ENCODE measurements at regions not wholly inside any gene's neighbourhood (a gene's known extent, or its start where the extent isn't known, plus 50 kb on each side); places are given as distances from the start of the nearest gene placed in this dataset.

- H3K9me3 Mint-ChIP-seq: peaks cover 0 to 2% (median 0%) of the 10 kb centered on the region in 7 donors
- H3K27ac Mint-ChIP-seq: no peak overlapping the region
- no peaks in the 10 kb centered on the region for H3K4me1 ChIP-seq (ENCODE audit: control insufficient read depth, insufficient read depth, low read length, poor library complexity, severe bottlenecking)
- ATAC-seq (ENCODE audit: low read depth in 2 of 2): no peak
- no peaks in the 10 kb centered on the region for H3K36me3 ChIP-seq (ENCODE audit: control insufficient read depth, insufficient read depth, low read length)
- H3K4me3 ChIP-seq (ENCODE audit: low read depth, low read length): no peak overlapping the region
- no peaks in the 10 kb centered on the region for H3K4me1 Mint-ChIP-seq
- H3K4me3 Mint-ChIP-seq: no peak overlapping the region
- H3K36me3 Mint-ChIP-seq: no peaks in the 10 kb centered on the region
- no peaks in the 10 kb centered on the region for H3K27me3 ChIP-seq (ENCODE audit: control insufficient read depth, insufficient read depth, low read length)
- H3K27ac ChIP-seq (ENCODE audit: insufficient read depth, low read length, poor library complexity, severe bottlenecking): no peak overlapping the region
- no peaks in the 10 kb centered on the region for H3K27me3 Mint-ChIP-seq
- H3K9me3 ChIP-seq (ENCODE audit: control insufficient read depth in 2 of 2, low read length in 2 of 2): no peaks in the 10 kb centered on the region
- no peak for DNase-seq
Measured at GRCh38 chr6:126440923-126441322, 101.0 kb downstream of the CENPW start.

GRCh38 chr6:126444659-126445273 lies 104.9 kb downstream of the CENPW start:
- Histone ChIP-seq H3K27ac (ENCODE audit: insufficient read depth, low read length, poor library complexity, severe bottlenecking) (no peak overlapping the region), H3K4me3 (ENCODE audit: low read depth, low read length) (no peak overlapping the region), H3K27me3 (ENCODE audit: control insufficient read depth, insufficient read depth, low read length) (no peaks in the 10 kb centered on the region), H3K36me3 (ENCODE audit: control insufficient read depth, insufficient read depth, low read length) (no peaks in the 10 kb centered on the region), H3K9me3 (ENCODE audit: control insufficient read depth in 2 of 2, low read length in 2 of 2) (no peaks in the 10 kb centered on the region), H3K4me1 (ENCODE audit: control insufficient read depth, insufficient read depth, low read length, poor library complexity, severe bottlenecking) (no peaks in the 10 kb centered on the region)
- peaks cover 0 to 2% (median 0%) of the 10 kb centered on the region in 7 donors for H3K9me3 Mint-ChIP-seq
- H3K27ac Mint-ChIP-seq: no peak overlapping the region
- no peaks in the 10 kb centered on the region for H3K4me1 Mint-ChIP-seq
- H3K27me3 Mint-ChIP-seq: no peaks in the 10 kb centered on the region
- H3K4me3 Mint-ChIP-seq: no peak overlapping the region
- no peaks in the 10 kb centered on the region for H3K36me3 Mint-ChIP-seq
- DNase-seq (no peak), ATAC-seq (ENCODE audit: low read depth in 2 of 2) (no peak)

GRCh38 chr6:126446248-126446647 lies 106.3 kb downstream of the CENPW start:
- Mint-ChIP-seq H3K36me3 (no peaks in the 10 kb centered on the region), H3K9me3 (peaks cover 0 to 1% (median 0%) of the 10 kb centered on the region in 7 donors), H3K4me3 (no peak overlapping the region), H3K4me1 (no peaks in the 10 kb centered on the region), H3K27me3 (no peaks in the 10 kb centered on the region), H3K27ac (no peak overlapping the region)
- Histone ChIP-seq H3K36me3 (ENCODE audit: control insufficient read depth, insufficient read depth, low read length) (no peaks in the 10 kb centered on the region), H3K27ac (ENCODE audit: insufficient read depth, low read length, poor library complexity, severe bottlenecking) (no peak overlapping the region), H3K4me1 (ENCODE audit: control insufficient read depth, insufficient read depth, low read length, poor library complexity, severe bottlenecking) (no peaks in the 10 kb centered on the region), H3K27me3 (ENCODE audit: control insufficient read depth, insufficient read depth, low read length) (no peaks in the 10 kb centered on the region), H3K4me3 (ENCODE audit: low read depth, low read length) (no peak overlapping the region), H3K9me3 (ENCODE audit: control insufficient read depth in 2 of 2, low read length in 2 of 2) (no peaks in the 10 kb centered on the region)
- DNase-seq (no peak), ATAC-seq (ENCODE audit: low read depth in 2 of 2) (no peak)

- Histone ChIP-seq H3K9me3 (ENCODE audit: control insufficient read depth in 2 of 2, low read length in 2 of 2) (no peaks in the 10 kb centered on the region), H3K36me3 (ENCODE audit: control insufficient read depth, insufficient read depth, low read length) (no peaks in the 10 kb centered on the region), H3K4me3 (ENCODE audit: low read depth, low read length) (no peak overlapping the region), H3K4me1 (ENCODE audit: control insufficient read depth, insufficient read depth, low read length, poor library complexity, severe bottlenecking) (no peaks in the 10 kb centered on the region), H3K27me3 (ENCODE audit: control insufficient read depth, insufficient read depth, low read length) (no peaks in the 10 kb centered on the region), H3K27ac (ENCODE audit: insufficient read depth, low read length, poor library complexity, severe bottlenecking) (no peak overlapping the region)
- Mint-ChIP-seq H3K4me3 (no peak overlapping the region), H3K9me3 (peaks cover 0 to 1% (median 0%) of the 10 kb centered on the region in 7 donors), H3K27ac (no peak overlapping the region), H3K4me1 (no peaks in the 10 kb centered on the region), H3K36me3 (no peaks in the 10 kb centered on the region), H3K27me3 (no peaks in the 10 kb centered on the region)
- ATAC-seq (ENCODE audit: low read depth in 2 of 2) (no peak), DNase-seq (no peak)
Measured at GRCh38 chr6:126447367-126447766, 107.5 kb downstream of the CENPW start.

- no peaks in the 10 kb centered on the region for H3K27me3 Mint-ChIP-seq
- no peaks in the 10 kb centered on the region for H3K4me1 ChIP-seq (ENCODE audit: control insufficient read depth, insufficient read depth, low read length, poor library complexity, severe bottlenecking)
- H3K9me3 ChIP-seq (ENCODE audit: control insufficient read depth in 2 of 2, low read length in 2 of 2): no peaks in the 10 kb centered on the region
- H3K36me3 ChIP-seq (ENCODE audit: control insufficient read depth, insufficient read depth, low read length): no peaks in the 10 kb centered on the region
- ATAC-seq (ENCODE audit: low read depth in 2 of 2) (no peak), DNase-seq (no peak)
- H3K4me1 Mint-ChIP-seq: no peaks in the 10 kb centered on the region
- H3K27ac Mint-ChIP-seq: no peak overlapping the region
- no peak overlapping the region for H3K4me3 ChIP-seq (ENCODE audit: low read depth, low read length)
- H3K27ac ChIP-seq (ENCODE audit: insufficient read depth, low read length, poor library complexity, severe bottlenecking): no peak overlapping the region
- H3K27me3 ChIP-seq (ENCODE audit: control insufficient read depth, insufficient read depth, low read length): no peaks in the 10 kb centered on the region
- no peaks in the 10 kb centered on the region for H3K36me3 Mint-ChIP-seq
- H3K9me3 Mint-ChIP-seq: peaks cover 0 to 10% (median 3%) of the 10 kb centered on the region in 7 donors
- H3K4me3 Mint-ChIP-seq: no peak overlapping the region
Measured at GRCh38 chr6:126461045-126461444, 121.1 kb downstream of the CENPW start.

GRCh38 chr6:126464245-126464644 lies 124.3 kb downstream of the CENPW start:
- Mint-ChIP-seq H3K9me3 (peaks cover 0 to 5% (median 2%) of the 10 kb centered on the region in 7 donors), H3K27me3 (no peaks in the 10 kb centered on the region)
- no peak overlapping the region for H3K4me3 ChIP-seq (ENCODE audit: low read depth, low read length)

GRCh38 chr6:126475449-126475848 lies 135.5 kb downstream of the CENPW start:
- H3K27me3 Mint-ChIP-seq: no peaks in the 10 kb centered on the region
- H3K4me3 Mint-ChIP-seq: no peak overlapping the region
- peaks cover 0 to 1% (median 0%) of the 10 kb centered on the region in 7 donors for H3K9me3 Mint-ChIP-seq
- Histone ChIP-seq H3K4me3 (ENCODE audit: low read depth, low read length) (no peak overlapping the region), H3K27me3 (ENCODE audit: control insufficient read depth, insufficient read depth, low read length) (no peaks in the 10 kb centered on the region), H3K27ac (ENCODE audit: insufficient read depth, low read length, poor library complexity, severe bottlenecking) (no peak overlapping the region), H3K4me1 (ENCODE audit: control insufficient read depth, insufficient read depth, low read length, poor library complexity, severe bottlenecking) (no peaks in the 10 kb centered on the region), H3K9me3 (ENCODE audit: control insufficient read depth in 2 of 2, low read length in 2 of 2) (no peaks in the 10 kb centered on the region), H3K36me3 (ENCODE audit: control insufficient read depth, insufficient read depth, low read length) (no peaks in the 10 kb centered on the region)
- H3K36me3 Mint-ChIP-seq: no peaks in the 10 kb centered on the region
- H3K4me1 Mint-ChIP-seq: no peaks in the 10 kb centered on the region
- DNase-seq (no peak), ATAC-seq (ENCODE audit: low read depth in 2 of 2) (no peak)
- no peak overlapping the region for H3K27ac Mint-ChIP-seq

More at GRCh38 chr6:126464245-126464644, 124.3 kb downstream of the CENPW start:
- no peak overlapping the region for H3K4me3 Mint-ChIP-seq
- H3K9me3 ChIP-seq (ENCODE audit: control insufficient read depth in 2 of 2, low read length in 2 of 2): no peaks in the 10 kb centered on the region
- no peaks in the 10 kb centered on the region for H3K4me1 Mint-ChIP-seq
- H3K36me3 ChIP-seq (ENCODE audit: control insufficient read depth, insufficient read depth, low read length): no peaks in the 10 kb centered on the region
- no peak for ATAC-seq (ENCODE audit: low read depth in 2 of 2)
- H3K27ac ChIP-seq (ENCODE audit: insufficient read depth, low read length, poor library complexity, severe bottlenecking): no peak overlapping the region
- no peaks in the 10 kb centered on the region for H3K4me1 ChIP-seq (ENCODE audit: control insufficient read depth, insufficient read depth, low read length, poor library complexity, severe bottlenecking)
- H3K36me3 Mint-ChIP-seq: no peaks in the 10 kb centered on the region
- no peaks in the 10 kb centered on the region for H3K27me3 ChIP-seq (ENCODE audit: control insufficient read depth, insufficient read depth, low read length)
- no peak for DNase-seq
- no peak overlapping the region for H3K27ac Mint-ChIP-seq

GRCh38 chr6:126477678-126478077 lies 137.8 kb downstream of the CENPW start:
- no peaks in the 10 kb centered on the region for H3K4me1 ChIP-seq (ENCODE audit: control insufficient read depth, insufficient read depth, low read length, poor library complexity, severe bottlenecking)
- ATAC-seq (ENCODE audit: low read depth in 2 of 2) (no peak), DNase-seq (no peak)
- no peak overlapping the region for H3K27ac ChIP-seq (ENCODE audit: insufficient read depth, low read length, poor library complexity, severe bottlenecking)
- Mint-ChIP-seq H3K9me3 (peaks cover 0 to 2% (median 0%) of the 10 kb centered on the region in 7 donors), H3K4me1 (no peaks in the 10 kb centered on the region), H3K4me3 (no peak overlapping the region), H3K27ac (no peak overlapping the region), H3K36me3 (no peaks in the 10 kb centered on the region), H3K27me3 (no peaks in the 10 kb centered on the region)
- H3K27me3 ChIP-seq (ENCODE audit: control insufficient read depth, insufficient read depth, low read length): no peaks in the 10 kb centered on the region
- H3K9me3 ChIP-seq (ENCODE audit: control insufficient read depth in 2 of 2, low read length in 2 of 2): no peaks in the 10 kb centered on the region
- no peaks in the 10 kb centered on the region for H3K36me3 ChIP-seq (ENCODE audit: control insufficient read depth, insufficient read depth, low read length)
- no peak overlapping the region for H3K4me3 ChIP-seq (ENCODE audit: low read depth, low read length)
